ENCODE measurements at regions not wholly inside any gene's neighbourhood (a gene's known extent, or its start where the extent isn't known, plus 50 kb on each side); places are given as distances from the start of the nearest gene placed in this dataset.
"Not testable (repeated sequence)": the region's sequence is repeated elsewhere in the genome, so short reads cannot be mapped to it uniquely, and the experiment has no call there.

GRCh38 chr3:14033023-14033422 is 91.6 kb downstream of the CHCHD4 start:
- Histone ChIP-seq H3K4me1 (ENCODE audit: control insufficient read depth, low read depth, low read length) (no peaks in the 10 kb centered on the region), H3K18ac (ENCODE audit: low read length) (no peak overlapping the region), H3K9ac (ENCODE audit: low read length) (no peak overlapping the region), H3K23ac (ENCODE audit: low read length) (no peak overlapping the region), H3K4me3 (ENCODE audit: low read length) (no peak overlapping the region), H3K79me2 (ENCODE audit: control insufficient read depth, insufficient read depth, low read length) (no peaks in the 10 kb centered on the region), H3K56ac (ENCODE audit: low read length) (no peak overlapping the region), H3K79me1 (ENCODE audit: low read length) (no peaks in the 10 kb centered on the region), H3K36me3 (ENCODE audit: control insufficient read depth, insufficient read depth, low read length) (no peaks in the 10 kb centered on the region), H2BK15ac (replicated peaks; ENCODE audit: low read depth) (no peak overlapping the region), H2AK5ac (ENCODE audit: low read length) (no peak overlapping the region), H4K5ac (ENCODE audit: low read length) (no peak overlapping the region), H3K27me3 (ENCODE audit: insufficient read depth, low read length, poor library complexity) (no peaks in the 10 kb centered on the region), H3K27ac (ENCODE audit: low read depth, low read length) (no peak overlapping the region), H3K4ac (ENCODE audit: low read depth, low read length) (no peak overlapping the region), H2BK5ac (ENCODE audit: low read length) (no peak overlapping the region), H2BK120ac (ENCODE audit: low read depth, low read length) (no peak overlapping the region), H3K4me2 (ENCODE audit: low read length) (no peak overlapping the region), H4K8ac (ENCODE audit: low read depth, low read length) (no peak overlapping the region)
- WGBS (ENCODE audit: extremely low coverage, insufficient coverage, low lambda C conversion rate), result no CpG with 5 or more reads among the region's 1 CpG
- no peak for DNase-seq

- Histone ChIP-seq H3K36me3 (ENCODE audit: control insufficient read depth, insufficient read depth, low read length) (no peaks in the 10 kb centered on the region), H3K27me3 (ENCODE audit: insufficient read depth, low read length, poor library complexity) (no peaks in the 10 kb centered on the region), H2AK5ac (ENCODE audit: low read length) (no peak overlapping the region), H3K56ac (ENCODE audit: low read length) (no peak overlapping the region), H4K8ac (ENCODE audit: low read depth, low read length) (no peak overlapping the region), H3K18ac (ENCODE audit: low read length) (no peak overlapping the region), H3K4ac (ENCODE audit: low read depth, low read length) (no peak overlapping the region), H3K79me1 (ENCODE audit: low read length) (no peaks in the 10 kb centered on the region), H3K27ac (ENCODE audit: low read depth, low read length) (no peak overlapping the region), H3K23ac (ENCODE audit: low read length) (no peak overlapping the region), H3K79me2 (ENCODE audit: control insufficient read depth, insufficient read depth, low read length) (no peaks in the 10 kb centered on the region), H3K9ac (ENCODE audit: low read length) (no peak overlapping the region), H4K5ac (ENCODE audit: low read length) (no peak overlapping the region), H2BK15ac (replicated peaks; ENCODE audit: low read depth) (no peak overlapping the region), H2BK120ac (ENCODE audit: low read depth, low read length) (no peak overlapping the region), H3K4me3 (ENCODE audit: low read length) (no peak overlapping the region), H2BK5ac (ENCODE audit: low read length) (no peak overlapping the region), H3K4me1 (ENCODE audit: control insufficient read depth, low read depth, low read length) (no peaks in the 10 kb centered on the region), H3K4me2 (ENCODE audit: low read length) (no peak overlapping the region)
- no CpG with 5 or more reads among the region's 3 CpGs for WGBS (ENCODE audit: extremely low coverage, insufficient coverage, low lambda C conversion rate)
- DNase-seq, result no peak
Measured at GRCh38 chr3:14031271-14031670, 93.4 kb downstream of the CHCHD4 start.

- H3K9ac ChIP-seq (ENCODE audit: low read length); H2BK120ac ChIP-seq (ENCODE audit: low read depth, low read length); H3K56ac ChIP-seq (ENCODE audit: low read length); DNase-seq; H3K4me3 ChIP-seq (ENCODE audit: low read length); H3K4me2 ChIP-seq (ENCODE audit: low read length); H3K36me3 ChIP-seq (ENCODE audit: control insufficient read depth, insufficient read depth, low read length); H4K5ac ChIP-seq (ENCODE audit: low read length); H3K27me3 ChIP-seq (ENCODE audit: insufficient read depth, low read length, poor library complexity); H2BK15ac ChIP-seq (replicated peaks; ENCODE audit: low read depth); H3K4me1 ChIP-seq (ENCODE audit: control insufficient read depth, low read depth, low read length); H3K23ac ChIP-seq (ENCODE audit: low read length); H2AK5ac ChIP-seq (ENCODE audit: low read length); H3K27ac ChIP-seq (ENCODE audit: low read depth, low read length); H3K4ac ChIP-seq (ENCODE audit: low read depth, low read length); H3K79me1 ChIP-seq (ENCODE audit: low read length); H3K18ac ChIP-seq (ENCODE audit: low read length); H2BK5ac ChIP-seq (ENCODE audit: low read length); H3K79me2 ChIP-seq (ENCODE audit: control insufficient read depth, insufficient read depth, low read length); H4K8ac ChIP-seq (ENCODE audit: low read depth, low read length): not testable (repeated sequence)
- WGBS (ENCODE audit: extremely low coverage, insufficient coverage, low lambda C conversion rate), result no CpG with 5 or more reads among the region's 20 CpGs
Measured at GRCh38 chr3:14029390-14029995, 95.2 kb downstream of the CHCHD4 start.

- not testable (repeated sequence) for H3K27ac ChIP-seq (ENCODE audit: low read depth, low read length); DNase-seq; H3K18ac ChIP-seq (ENCODE audit: low read length); H4K8ac ChIP-seq (ENCODE audit: low read depth, low read length); H3K27me3 ChIP-seq (ENCODE audit: insufficient read depth, low read length, poor library complexity); H4K5ac ChIP-seq (ENCODE audit: low read length); H3K56ac ChIP-seq (ENCODE audit: low read length); H3K79me2 ChIP-seq (ENCODE audit: control insufficient read depth, insufficient read depth, low read length); H2BK15ac ChIP-seq (replicated peaks; ENCODE audit: low read depth); H3K9ac ChIP-seq (ENCODE audit: low read length); H3K4me3 ChIP-seq (ENCODE audit: low read length); H3K4ac ChIP-seq (ENCODE audit: low read depth, low read length); H3K4me2 ChIP-seq (ENCODE audit: low read length); H2BK120ac ChIP-seq (ENCODE audit: low read depth, low read length); H3K79me1 ChIP-seq (ENCODE audit: low read length); H3K36me3 ChIP-seq (ENCODE audit: control insufficient read depth, insufficient read depth, low read length); H2BK5ac ChIP-seq (ENCODE audit: low read length); H3K4me1 ChIP-seq (ENCODE audit: control insufficient read depth, low read depth, low read length); H3K23ac ChIP-seq (ENCODE audit: low read length); H2AK5ac ChIP-seq (ENCODE audit: low read length)
- no CpG with 5 or more reads among the region's 9 CpGs for WGBS (ENCODE audit: extremely low coverage, insufficient coverage, low lambda C conversion rate)
Measured at GRCh38 chr3:14028122-14028521, 96.5 kb downstream of the CHCHD4 start.

GRCh38 chr3:14019459-14019858 is 105.2 kb downstream of the CHCHD4 start:
- H3K4me3 ChIP-seq (ENCODE audit: low read length), result no peak overlapping the region
- WGBS (ENCODE audit: extremely low coverage, insufficient coverage, low lambda C conversion rate), result no CpG with 5 or more reads among the region's 4 CpGs

GRCh38 chr3:14016900-14017475 is 107.7 kb downstream of the CHCHD4 start:
- no peak overlapping the region for H4K8ac ChIP-seq (ENCODE audit: low read depth, low read length)
- H3K23ac ChIP-seq (ENCODE audit: low read length), result no peak overlapping the region
- WGBS (ENCODE audit: extremely low coverage, insufficient coverage, low lambda C conversion rate), result no CpG with 5 or more reads among the region's 8 CpGs
- DNase-seq, result no peak
- H3K27me3 ChIP-seq (ENCODE audit: insufficient read depth, low read length, poor library complexity), result no peaks in the 10 kb centered on the region
- no peak overlapping the region for H3K4ac ChIP-seq (ENCODE audit: low read depth, low read length)
- H4K5ac ChIP-seq (ENCODE audit: low read length), result no peak overlapping the region
- H3K18ac ChIP-seq (ENCODE audit: low read length), result no peak overlapping the region
- H3K36me3 ChIP-seq (ENCODE audit: control insufficient read depth, insufficient read depth, low read length), result no peaks in the 10 kb centered on the region
- no peaks in the 10 kb centered on the region for H3K79me1 ChIP-seq (ENCODE audit: low read length)
- H2BK5ac ChIP-seq (ENCODE audit: low read length), result no peak overlapping the region
- H2AK5ac ChIP-seq (ENCODE audit: low read length), result no peak overlapping the region
- H3K4me2 ChIP-seq (ENCODE audit: low read length), result no peak overlapping the region
- H2BK15ac ChIP-seq (replicated peaks; ENCODE audit: low read depth), result no peak overlapping the region
- no peak overlapping the region for H3K27ac ChIP-seq (ENCODE audit: low read depth, low read length)
- H3K9ac ChIP-seq (ENCODE audit: low read length), result no peak overlapping the region
- no peak overlapping the region for H2BK120ac ChIP-seq (ENCODE audit: low read depth, low read length)
- no peak overlapping the region for H3K56ac ChIP-seq (ENCODE audit: low read length)
- H3K4me1 ChIP-seq (ENCODE audit: control insufficient read depth, low read depth, low read length), result no peaks in the 10 kb centered on the region
- H3K4me3 ChIP-seq (ENCODE audit: low read length), result no peak overlapping the region
- H3K79me2 ChIP-seq (ENCODE audit: control insufficient read depth, insufficient read depth, low read length), result no peaks in the 10 kb centered on the region

More at GRCh38 chr3:14019459-14019858, 105.2 kb downstream of the CHCHD4 start:
- Histone ChIP-seq H3K27ac (ENCODE audit: low read depth, low read length) (no peak overlapping the region), H2BK15ac (replicated peaks; ENCODE audit: low read depth) (no peak overlapping the region), H3K27me3 (ENCODE audit: insufficient read depth, low read length, poor library complexity) (no peaks in the 10 kb centered on the region), H2AK5ac (ENCODE audit: low read length) (no peak overlapping the region), H3K4me1 (ENCODE audit: control insufficient read depth, low read depth, low read length) (no peaks in the 10 kb centered on the region), H3K4ac (ENCODE audit: low read depth, low read length) (no peak overlapping the region), H2BK5ac (ENCODE audit: low read length) (no peak overlapping the region), H3K9ac (ENCODE audit: low read length) (no peak overlapping the region), H3K4me2 (ENCODE audit: low read length) (no peak overlapping the region), H3K56ac (ENCODE audit: low read length) (no peak overlapping the region), H3K18ac (ENCODE audit: low read length) (no peak overlapping the region), H3K36me3 (ENCODE audit: control insufficient read depth, insufficient read depth, low read length) (no peaks in the 10 kb centered on the region), H3K79me2 (ENCODE audit: control insufficient read depth, insufficient read depth, low read length) (no peaks in the 10 kb centered on the region), H4K5ac (ENCODE audit: low read length) (no peak overlapping the region), H2BK120ac (ENCODE audit: low read depth, low read length) (no peak overlapping the region), H3K23ac (ENCODE audit: low read length) (no peak overlapping the region), H4K8ac (ENCODE audit: low read depth, low read length) (no peak overlapping the region), H3K79me1 (ENCODE audit: low read length) (no peaks in the 10 kb centered on the region)
- DNase-seq, result no peak

Data from mesendoderm (in vitro differentiated cells).